Peyer's patch (tissue), 4 donors: ENCODE measurements at regions not wholly inside any gene's neighbourhood (a gene's known extent, or its start where the extent isn't known, plus 50 kb on each side); places are given as distances from the start of the nearest gene placed in this dataset.
"Not testable (repeated sequence)": the region's sequence is repeated elsewhere in the genome, so short reads cannot be mapped to it uniquely, and the experiment has no call there.

Experiments used
- DNase-seq, 3 donors: peaks; one replicate each; pipeline ENCODE4 v3.0.0-alpha.2; 2017 to 2019
- H3K27ac ChIP-seq, 4 donors: fragments of 200-600 bp; sonication (generic); one replicate each; pipeline ENCODE4 v1.5.1; 2016 to 2019
- H3K27me3 ChIP-seq, 2 donors: fragments of 200-600 bp; sonication (generic); one replicate each; pipeline ENCODE4 v1.5.1; 2019
- H3K36me3 ChIP-seq, 3 donors: fragments of 200-600 bp; sonication (generic); one replicate each; pipeline ENCODE4 v1.5.1; 2016 to 2019
- H3K4me1 ChIP-seq, 4 donors: fragments of 200-600 bp; sonication (generic); one replicate each; pipeline ENCODE4 v1.5.1; 2016 to 2019
- H3K4me3 ChIP-seq, 4 donors: fragments of 200-600 bp; sonication (generic); 1 replicate in 3 of 4; 2 replicates in 1 of 4; pipeline ENCODE4 v1.5.1; 2016 to 2019; ENCODE audit warnings: mild to moderate bottlenecking in 1 of 4
- H3K9me3 ChIP-seq, 4 donors: fragments of 200-600 bp; sonication (generic); one replicate each; pipeline ENCODE4 v1.5.1; 2016 to 2019; ENCODE audit warnings: mild to moderate bottlenecking in 1 of 4
- CTCF ChIP-seq, 6 experiments: fragments of 450-650 bp in 4 of 6; fragments of 200-600 bp in 2 of 6; sonication (generic) in 1 of 6; IDR thresholded peaks; one replicate each; pipeline ENCODE4 v1.5.1; 2017 to 2019; ENCODE audit warnings: antibody characterized with exemption in 6 of 6, mild to moderate bottlenecking in 3 of 6, moderate library complexity in 1 of 6
- POLR2A ChIP-seq, 2 donors: fragments of 450-650 bp; IDR thresholded peaks; one replicate each; pipeline ENCODE4 v1.5.1; 2017; ENCODE audit warnings: antibody characterized with exemption in 2 of 2, mild to moderate bottlenecking in 2 of 2, moderate library complexity in 2 of 2

GRCh38 chr5:85651731-85652130, 966.0 kb upstream of the COX7C start:
- Histone ChIP-seq H3K4me3 (no peak overlapping the region), H3K4me1 (no peaks in the 10 kb centered on the region), H3K9me3 (no peaks in the 10 kb centered on the region), H3K27me3 (no peaks in the 10 kb centered on the region), H3K36me3 (no peaks in the 10 kb centered on the region), H3K27ac (no peak overlapping the region)
- no peak for DNase-seq
- TF ChIP-seq CTCF (IDR thresholded peaks at IDR 0.05), result no peak
- TF ChIP-seq POLR2A (IDR thresholded peaks at IDR 0.05), result no peak

- H3K27ac ChIP-seq, H3K9me3 ChIP-seq, DNase-seq, H3K27me3 ChIP-seq, H3K36me3 ChIP-seq, H3K4me1 ChIP-seq, H3K4me3 ChIP-seq: not testable (repeated sequence)
Measured at GRCh38 chr5:85654144-85654543, 963.6 kb upstream of the COX7C start.

- TF ChIP-seq POLR2A (IDR thresholded peaks at IDR 0.05), result no peak
- no peak for TF ChIP-seq CTCF (IDR thresholded peaks at IDR 0.05)
- Histone ChIP-seq H3K4me1 (no peaks in the 10 kb centered on the region), H3K9me3 (no peaks in the 10 kb centered on the region), H3K27ac (no peak overlapping the region), H3K36me3 (no peaks in the 10 kb centered on the region), H3K27me3 (no peaks in the 10 kb centered on the region), H3K4me3 (no peak overlapping the region)
- no peak for DNase-seq
Measured at GRCh38 chr5:85656050-85656449, 961.7 kb upstream of the COX7C start.

GRCh38 chr5:85657328-85657727, 960.4 kb upstream of the COX7C start:
- not testable (repeated sequence) for H3K27me3 ChIP-seq, H3K27ac ChIP-seq, H3K36me3 ChIP-seq, H3K4me1 ChIP-seq, DNase-seq, H3K4me3 ChIP-seq, H3K9me3 ChIP-seq

DNA sequence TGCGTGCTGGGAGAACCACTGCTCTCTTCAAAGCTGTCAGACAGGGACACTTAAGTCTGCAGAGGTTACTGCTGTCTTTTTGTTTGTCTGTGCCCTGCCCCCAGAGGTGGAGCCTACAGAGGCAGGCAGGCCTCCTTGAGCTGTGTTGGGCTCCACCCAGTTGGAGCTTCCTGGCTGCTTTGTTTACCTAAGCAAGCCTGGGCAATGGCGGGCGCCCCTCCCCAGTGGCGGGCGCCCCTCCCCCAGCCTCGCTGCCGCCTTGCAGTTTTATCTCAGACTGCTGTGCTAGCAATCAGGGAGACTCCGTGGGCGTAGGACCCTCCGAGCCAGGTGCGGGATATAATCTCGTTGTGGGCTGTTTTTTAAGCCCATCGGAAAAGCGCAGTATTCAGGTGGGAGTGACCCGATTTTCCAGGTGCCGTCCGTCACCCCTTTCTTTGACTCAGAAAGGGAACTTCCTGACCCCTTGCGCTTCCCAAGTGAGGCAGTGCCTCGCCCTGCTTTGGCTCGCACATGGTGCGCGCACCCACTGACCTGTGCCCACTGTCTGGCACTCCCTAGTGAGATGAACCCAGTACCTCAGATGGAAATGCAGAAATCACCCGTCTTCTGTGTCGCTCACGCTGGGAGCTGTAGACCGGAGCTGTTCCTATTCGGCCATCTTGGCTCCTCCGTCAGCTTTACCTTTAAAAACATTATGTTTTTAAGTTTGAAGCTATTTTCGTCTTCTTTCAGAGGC, 954.6 kb upstream of the COX7C start:
- not testable (repeated sequence) for H3K27ac ChIP-seq, H3K4me3 ChIP-seq, H3K4me1 ChIP-seq, H3K27me3 ChIP-seq, DNase-seq, H3K36me3 ChIP-seq, H3K9me3 ChIP-seq

DNA sequence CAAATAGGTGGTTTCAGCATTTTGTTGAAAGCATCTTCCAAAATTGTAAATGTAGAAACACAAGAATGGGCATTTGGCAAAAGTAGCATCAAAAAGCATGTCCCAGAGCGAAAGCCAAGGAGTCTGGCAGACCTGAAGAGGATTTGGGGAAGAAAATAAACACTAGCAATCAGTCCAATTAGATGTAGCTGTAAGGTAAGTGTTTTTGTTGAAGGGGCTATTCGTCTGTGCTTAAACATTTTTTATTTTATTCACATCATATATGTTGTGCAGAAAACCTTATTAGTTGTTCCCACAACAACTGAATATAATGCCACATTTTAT, 954.1 kb upstream of the COX7C start:
- no peak for DNase-seq
- Histone ChIP-seq H3K9me3 (no peaks in the 10 kb centered on the region), H3K4me1 (no peaks in the 10 kb centered on the region), H3K27me3 (no peaks in the 10 kb centered on the region), H3K27ac (no peak overlapping the region), H3K36me3 (no peaks in the 10 kb centered on the region), H3K4me3 (no peak overlapping the region)
- no peak for TF ChIP-seq POLR2A (IDR thresholded peaks at IDR 0.05)
- no peak for TF ChIP-seq CTCF (IDR thresholded peaks at IDR 0.05)

DNA sequence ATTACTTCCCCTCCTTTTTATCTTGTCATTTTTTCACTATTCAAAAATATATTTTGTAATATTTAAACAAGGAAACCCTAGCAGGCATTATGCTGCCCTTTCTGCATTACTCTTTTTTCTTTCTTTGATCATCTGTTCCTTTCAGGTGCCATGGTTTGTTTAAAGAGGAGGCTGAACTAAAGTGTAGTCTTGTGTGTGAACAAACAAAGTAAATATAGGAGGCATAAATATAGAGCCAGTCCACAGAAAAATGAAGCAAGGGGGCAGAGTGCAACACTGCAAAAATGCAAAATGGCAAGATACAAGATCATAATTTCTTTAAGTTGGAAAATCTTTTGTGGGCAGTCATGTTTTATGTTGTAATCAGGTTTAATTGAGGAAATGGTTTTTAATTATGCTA, 947.3 kb upstream of the COX7C start:
- Histone ChIP-seq H3K27ac (no peak overlapping the region), H3K27me3 (no peaks in the 10 kb centered on the region), H3K4me3 (no peak overlapping the region), H3K9me3 (no peaks in the 10 kb centered on the region), H3K4me1 (no peaks in the 10 kb centered on the region), H3K36me3 (no peaks in the 10 kb centered on the region)
- DNase-seq, result no peak
- no peak for TF ChIP-seq CTCF (IDR thresholded peaks at IDR 0.05)
- no peak for TF ChIP-seq POLR2A (IDR thresholded peaks at IDR 0.05)
